ENCODE measurements at regions not wholly inside any gene's neighbourhood (a gene's known extent, or its start where the extent isn't known, plus 50 kb on each side); places are given as distances from the start of the nearest gene placed in this dataset.
"Not testable (repeated sequence)": the region's sequence is repeated elsewhere in the genome, so short reads cannot be mapped to it uniquely, and the experiment has no call there.

DNA sequence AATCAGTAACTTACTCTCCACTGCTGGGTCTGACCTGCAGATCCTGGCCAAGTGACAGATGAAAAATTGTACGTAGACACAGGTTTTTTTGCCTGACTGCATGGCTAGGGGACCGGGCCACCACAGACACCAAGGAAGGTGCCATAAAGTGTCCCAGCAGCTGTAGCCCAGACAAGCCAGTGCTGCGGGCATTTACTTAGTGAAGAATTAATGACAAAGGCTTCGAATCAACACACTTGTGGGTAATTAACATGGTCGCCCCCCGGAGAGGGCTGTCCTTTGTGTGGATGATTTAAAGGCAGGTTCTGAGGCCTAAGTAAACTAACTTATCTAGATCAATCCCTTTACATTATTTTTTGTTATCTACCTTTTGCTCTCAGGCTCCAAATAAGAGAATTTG, 1709.1 kb upstream of the LRRTM1 start:
- Histone ChIP-seq H3K4me1 (no peaks in the 10 kb centered on the region), H3K4me3 (no peak overlapping the region), H3K9me3 (no peaks in the 10 kb centered on the region), H3K27ac (no peak overlapping the region), H3K27me3 (no peaks in the 10 kb centered on the region), H3K36me3 (no peaks in the 10 kb centered on the region)
- no peak for TF ChIP-seq POLR2A (IDR thresholded peaks at IDR 0.05)
- TF ChIP-seq, protein P1, sequence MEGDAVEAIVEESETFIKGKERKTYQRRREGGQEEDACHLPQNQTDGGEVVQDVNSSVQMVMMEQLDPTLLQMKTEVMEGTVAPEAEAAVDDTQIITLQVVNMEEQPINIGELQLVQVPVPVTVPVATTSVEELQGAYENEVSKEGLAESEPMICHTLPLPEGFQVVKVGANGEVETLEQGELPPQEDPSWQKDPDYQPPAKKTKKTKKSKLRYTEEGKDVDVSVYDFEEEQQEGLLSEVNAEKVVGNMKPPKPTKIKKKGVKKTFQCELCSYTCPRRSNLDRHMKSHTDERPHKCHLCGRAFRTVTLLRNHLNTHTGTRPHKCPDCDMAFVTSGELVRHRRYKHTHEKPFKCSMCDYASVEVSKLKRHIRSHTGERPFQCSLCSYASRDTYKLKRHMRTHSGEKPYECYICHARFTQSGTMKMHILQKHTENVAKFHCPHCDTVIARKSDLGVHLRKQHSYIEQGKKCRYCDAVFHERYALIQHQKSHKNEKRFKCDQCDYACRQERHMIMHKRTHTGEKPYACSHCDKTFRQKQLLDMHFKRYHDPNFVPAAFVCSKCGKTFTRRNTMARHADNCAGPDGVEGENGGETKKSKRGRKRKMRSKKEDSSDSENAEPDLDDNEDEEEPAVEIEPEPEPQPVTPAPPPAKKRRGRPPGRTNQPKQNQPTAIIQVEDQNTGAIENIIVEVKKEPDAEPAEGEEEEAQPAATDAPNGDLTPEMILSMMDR (IDR thresholded peaks at IDR 0.05), result no peak
- TF ChIP-seq POLR2AphosphoS5 (IDR thresholded peaks at IDR 0.05), result no peak
- intact Hi-C loops (cut with DNase I; ENCODE audit: low total_unique reads), result no loop called here
- no peak for DNase-seq (ENCODE audit: low spot score in 2 of 2)

DNA sequence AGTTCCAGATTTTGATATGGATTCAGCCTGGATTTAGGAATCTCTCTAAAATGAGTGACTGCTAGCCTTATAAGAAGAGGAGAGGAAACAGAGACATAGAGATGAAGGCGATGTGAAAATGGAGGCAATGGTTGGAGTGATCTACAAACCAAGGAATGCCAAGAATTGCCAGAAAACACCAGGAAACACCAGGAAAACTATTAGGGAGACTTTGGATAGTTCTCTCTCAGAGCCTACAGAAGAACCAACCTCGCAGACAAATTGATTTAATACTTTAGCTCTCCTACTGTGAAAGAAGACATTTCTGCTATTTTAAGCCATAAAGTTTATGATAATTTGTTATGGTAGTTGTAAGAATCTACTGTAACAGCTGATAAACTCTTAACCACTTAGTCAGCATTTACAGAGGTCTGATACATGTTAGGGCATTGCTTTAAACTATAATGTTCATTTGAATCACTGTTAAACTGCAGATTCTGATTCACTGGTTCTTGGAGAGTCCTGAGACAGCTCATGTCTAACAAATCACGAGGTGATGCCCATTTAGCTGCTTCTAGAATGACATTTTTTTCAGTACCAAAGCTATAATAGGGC, 1702.6 kb upstream of the LRRTM1 start:
- Histone ChIP-seq H3K27me3 (no peaks in the 10 kb centered on the region), H3K9me3 (no peaks in the 10 kb centered on the region), H3K36me3 (no peaks in the 10 kb centered on the region), H3K4me3 (no peak overlapping the region), H3K27ac (no peak overlapping the region), H3K4me1 (no peaks in the 10 kb centered on the region)
- DNase-seq (ENCODE audit: low spot score in 2 of 2), result no peak
- intact Hi-C loops (cut with DNase I; ENCODE audit: low total_unique reads), result no loop called here
- TF ChIP-seq POLR2AphosphoS5 (IDR thresholded peaks at IDR 0.05), result no peak
- TF ChIP-seq, protein P1 (IDR thresholded peaks at IDR 0.05), result no peak

DNA sequence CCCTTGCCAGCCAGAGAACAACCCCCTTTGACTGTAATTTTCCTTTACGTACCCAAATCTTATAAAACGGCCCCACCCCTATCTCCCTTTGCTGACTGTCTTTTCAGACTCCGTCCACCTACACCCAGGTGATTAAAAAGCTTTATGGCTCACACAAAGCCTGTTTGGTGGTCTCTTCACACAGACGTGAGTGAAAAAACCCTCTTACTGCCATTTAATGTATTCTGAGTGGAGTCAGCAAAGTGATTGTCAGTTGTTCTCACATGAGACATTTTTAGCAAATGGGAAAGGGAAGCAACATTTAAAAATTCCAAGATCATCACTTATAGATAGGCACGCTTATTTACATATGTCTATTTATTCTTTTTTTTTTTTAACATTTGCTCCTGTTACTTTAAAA, 1701.3 kb upstream of the LRRTM1 start:
- H3K4me1 ChIP-seq; H3K27ac ChIP-seq; intact Hi-C loops (cut with DNase I; ENCODE audit: low total_unique reads); DNase-seq (ENCODE audit: low spot score in 2 of 2); H3K4me3 ChIP-seq; H3K9me3 ChIP-seq; H3K27me3 ChIP-seq; H3K36me3 ChIP-seq: not testable (repeated sequence)

DNA sequence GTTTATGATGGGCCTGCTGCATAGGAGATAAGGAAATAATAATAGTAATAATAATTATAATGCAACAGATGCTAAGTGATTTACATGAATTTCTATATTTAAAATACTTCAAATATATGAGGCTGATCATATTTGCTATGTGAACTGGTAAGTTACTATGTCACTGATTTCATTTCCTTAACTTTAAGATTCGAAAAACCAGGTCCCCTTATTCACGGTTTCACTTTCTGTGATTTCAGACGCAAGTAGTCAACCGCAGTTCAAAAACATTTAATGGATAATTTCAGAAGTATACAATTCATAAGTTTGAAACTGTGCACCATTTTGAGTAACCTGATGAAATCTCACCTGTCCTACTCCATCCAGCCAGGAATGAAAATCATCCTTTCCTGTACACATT, 1697.1 kb upstream of the LRRTM1 start:
- Histone ChIP-seq H3K4me1 (no peaks in the 10 kb centered on the region), H3K27ac (no peak overlapping the region), H3K4me3 (no peak overlapping the region), H3K36me3 (no peaks in the 10 kb centered on the region), H3K27me3 (no peaks in the 10 kb centered on the region), H3K9me3 (no peaks in the 10 kb centered on the region)
- no peak for DNase-seq (ENCODE audit: low spot score in 2 of 2)
- intact Hi-C loops (cut with DNase I; ENCODE audit: low total_unique reads), result no loop called here
- TF ChIP-seq POLR2A (IDR thresholded peaks at IDR 0.05), result no peak
- TF ChIP-seq POLR2AphosphoS5 (IDR thresholded peaks at IDR 0.05), result no peak
- TF ChIP-seq, protein P1 (IDR thresholded peaks at IDR 0.05), result no peak

DNA sequence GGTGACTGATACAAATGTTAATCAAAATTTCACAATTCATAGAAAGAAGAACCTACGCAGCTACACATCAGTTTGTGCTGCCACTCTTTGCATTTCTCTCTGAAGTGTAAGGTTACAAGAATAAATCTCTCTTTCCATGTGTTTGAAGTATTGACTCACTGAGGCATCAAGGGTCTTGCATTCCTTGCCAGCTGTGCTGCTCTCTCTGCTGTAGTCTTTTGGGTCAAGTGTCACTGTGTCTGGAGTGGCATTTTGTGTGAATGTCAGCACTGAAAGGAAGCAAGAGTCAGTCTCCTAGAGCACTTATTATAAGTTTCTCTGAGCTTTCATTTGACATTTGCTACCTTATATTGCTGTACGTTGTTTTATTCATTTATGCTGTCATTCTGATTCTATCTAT, 1696.1 kb upstream of the LRRTM1 start:
- Histone ChIP-seq H3K4me1 (no peaks in the 10 kb centered on the region), H3K9me3 (no peaks in the 10 kb centered on the region), H3K27me3 (no peaks in the 10 kb centered on the region), H3K4me3 (no peak overlapping the region), H3K27ac (no peak overlapping the region), H3K36me3 (no peaks in the 10 kb centered on the region)
- no peak for DNase-seq (ENCODE audit: low spot score in 2 of 2)
- intact Hi-C loops (cut with DNase I; ENCODE audit: low total_unique reads), result no loop called here
- TF ChIP-seq, protein P1 (IDR thresholded peaks at IDR 0.05), result no peak
- TF ChIP-seq POLR2AphosphoS5 (IDR thresholded peaks at IDR 0.05), result no peak
- no peak for TF ChIP-seq POLR2A (IDR thresholded peaks at IDR 0.05)

DNA sequence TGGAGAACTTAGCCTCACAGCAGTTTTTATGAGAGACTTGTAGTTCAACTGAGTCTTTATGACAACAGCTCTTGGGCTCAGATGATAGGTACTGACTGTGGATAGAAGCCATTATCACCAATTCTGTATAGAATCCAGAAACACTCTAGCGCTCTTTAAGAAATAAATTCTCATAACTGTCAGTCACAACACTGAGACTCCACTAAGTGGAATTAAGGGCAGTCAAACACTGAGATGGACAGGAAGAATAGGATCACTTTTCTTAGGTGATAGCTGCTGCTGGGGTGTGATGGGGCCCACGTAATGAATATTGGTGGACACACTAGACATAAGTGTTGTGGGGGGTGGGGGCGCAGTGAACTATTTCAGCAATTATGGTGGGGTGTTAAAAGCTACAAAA, 1691.8 kb upstream of the LRRTM1 start:
- Histone ChIP-seq H3K36me3 (no peaks in the 10 kb centered on the region), H3K9me3 (no peaks in the 10 kb centered on the region), H3K27me3 (no peaks in the 10 kb centered on the region), H3K27ac (no peak overlapping the region), H3K4me3 (no peak overlapping the region), H3K4me1 (no peaks in the 10 kb centered on the region)
- DNase-seq (ENCODE audit: low spot score in 2 of 2), result no peak
- TF ChIP-seq POLR2A (IDR thresholded peaks at IDR 0.05) (no peak), POLR2AphosphoS5 (IDR thresholded peaks at IDR 0.05) (no peak)
- TF ChIP-seq, protein P1 (IDR thresholded peaks at IDR 0.05), result no peak
- intact Hi-C loops (cut with DNase I; ENCODE audit: low total_unique reads), result no loop called here

All from breast epithelium (tissue), 4 donors.